ENCODE measurements at regions not wholly inside any gene's neighbourhood (a gene's known extent, or its start where the extent isn't known, plus 50 kb on each side); places are given as distances from the start of the nearest gene placed in this dataset.

DNA sequence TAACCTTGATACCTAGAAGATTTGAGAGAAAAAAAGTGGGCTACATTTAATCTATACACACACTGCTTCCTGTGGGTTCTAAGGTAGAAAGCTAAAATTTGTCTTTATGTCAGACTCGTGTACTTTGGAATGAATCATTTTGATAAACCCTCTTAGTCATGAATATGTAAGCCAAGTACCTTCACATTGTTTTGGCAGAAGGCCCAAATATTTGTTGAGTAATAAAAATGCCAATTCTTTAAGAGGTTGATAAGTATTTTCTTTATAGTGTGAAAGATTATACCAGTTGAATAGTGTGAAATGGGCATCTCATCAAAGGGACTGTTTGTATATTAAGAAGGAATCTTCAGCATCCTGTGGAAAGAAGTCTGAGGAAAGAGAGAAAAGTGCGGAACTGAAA lies 1464.7 kb upstream of the ZEB2 start:
- TF ChIP-seq, protein P1, sequence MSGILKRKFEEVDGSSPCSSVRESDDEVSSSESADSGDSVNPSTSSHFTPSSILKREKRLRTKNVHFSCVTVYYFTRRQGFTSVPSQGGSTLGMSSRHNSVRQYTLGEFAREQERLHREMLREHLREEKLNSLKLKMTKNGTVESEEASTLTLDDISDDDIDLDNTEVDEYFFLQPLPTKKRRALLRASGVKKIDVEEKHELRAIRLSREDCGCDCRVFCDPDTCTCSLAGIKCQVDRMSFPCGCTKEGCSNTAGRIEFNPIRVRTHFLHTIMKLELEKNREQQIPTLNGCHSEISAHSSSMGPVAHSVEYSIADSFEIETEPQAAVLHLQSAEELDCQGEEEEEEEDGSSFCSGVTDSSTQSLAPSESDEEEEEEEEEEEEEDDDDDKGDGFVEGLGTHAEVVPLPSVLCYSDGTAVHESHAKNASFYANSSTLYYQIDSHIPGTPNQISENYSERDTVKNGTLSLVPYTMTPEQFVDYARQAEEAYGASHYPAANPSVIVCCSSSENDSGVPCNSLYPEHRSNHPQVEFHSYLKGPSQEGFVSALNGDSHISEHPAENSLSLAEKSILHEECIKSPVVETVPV (CRISPR knock-in tag; IDR thresholded peaks at IDR 0.05) = no peak
- TF ChIP-seq RARB (CRISPR knock-in tag; IDR thresholded peaks at IDR 0.05) = no peak
- TF ChIP-seq, protein P2, sequence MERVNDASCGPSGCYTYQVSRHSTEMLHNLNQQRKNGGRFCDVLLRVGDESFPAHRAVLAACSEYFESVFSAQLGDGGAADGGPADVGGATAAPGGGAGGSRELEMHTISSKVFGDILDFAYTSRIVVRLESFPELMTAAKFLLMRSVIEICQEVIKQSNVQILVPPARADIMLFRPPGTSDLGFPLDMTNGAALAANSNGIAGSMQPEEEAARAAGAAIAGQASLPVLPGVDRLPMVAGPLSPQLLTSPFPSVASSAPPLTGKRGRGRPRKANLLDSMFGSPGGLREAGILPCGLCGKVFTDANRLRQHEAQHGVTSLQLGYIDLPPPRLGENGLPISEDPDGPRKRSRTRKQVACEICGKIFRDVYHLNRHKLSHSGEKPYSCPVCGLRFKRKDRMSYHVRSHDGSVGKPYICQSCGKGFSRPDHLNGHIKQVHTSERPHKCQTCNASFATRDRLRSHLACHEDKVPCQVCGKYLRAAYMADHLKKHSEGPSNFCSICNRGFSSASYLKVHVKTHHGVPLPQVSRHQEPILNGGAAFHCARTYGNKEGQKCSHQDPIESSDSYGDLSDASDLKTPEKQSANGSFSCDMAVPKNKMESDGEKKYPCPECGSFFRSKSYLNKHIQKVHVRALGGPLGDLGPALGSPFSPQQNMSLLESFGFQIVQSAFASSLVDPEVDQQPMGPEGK (CRISPR knock-in tag; IDR thresholded peaks at IDR 0.05; ENCODE audit: borderline replicate concordance) = 0 out of 2 replicates have a peak, but pooled peaks have one; percentile 26
- peak; percentile 82 for TF ChIP-seq TOX (CRISPR knock-in tag; IDR thresholded peaks at IDR 0.05; ENCODE audit: borderline replicate concordance)
